PC-9 (cell line): ENCODE measurements at regions not wholly inside any gene's neighbourhood (a gene's known extent, or its start where the extent isn't known, plus 50 kb on each side); places are given as distances from the start of the nearest gene placed in this dataset.

Experiments
- BruUV-seq: library from RNA; stranded (reverse); fragments of 400-500 nt; replicated peaks from 2 replicates; lab custom pipeline; 2021; lab: Mats Ljungman, UMichigan
- CTCF ChIA-PET: fragments of 300-600 bp; sonication (Branson Sonifier 250); formaldehyde crosslinking; loops from one replicate; lab custom pipeline; 2022; ENCODE audit warnings: antibody characterized with exemption; lab: Charles Lee
- POLR2A ChIA-PET: fragments of 300-600 bp; sonication (Branson Sonifier 250); formaldehyde crosslinking; loops from one replicate; lab custom pipeline; 2022; ENCODE audit warnings: antibody characterized with exemption; ENCODE audit not compliant: unreplicated experiment; lab: Charles Lee
- DNase-seq, 2 experiments: peaks; one replicate each; pipeline versions ENCODE4 v3.0.0 to v3.0.0-alpha.2; 2015 to 2022; ENCODE audit warnings: mixed read lengths in 1 of 2
- H2AFZ ChIP-seq: fragments of 200-600 bp; sonication (generic); 2 replicates; pipeline ENCODE4 v1.8.1; 2017; ENCODE audit warnings: antibody characterized with exemption
- H3F3A ChIP-seq: fragments of 200-600 bp; sonication (generic); 2 replicates; pipeline ENCODE4 v1.8.1; 2017; ENCODE audit warnings: antibody characterized with exemption, mild to moderate bottlenecking, low read depth; ENCODE audit not compliant: insufficient read depth
- H3K27ac ChIP-seq: fragments of 200-600 bp; sonication (generic); 2 replicates; pipeline ENCODE4 v1.6.1; 2016; ENCODE audit warnings: mixed run types
- H3K27me3 ChIP-seq: fragments of 200-600 bp; sonication (generic); 2 replicates; pipeline ENCODE4 v1.6.1; 2016; ENCODE audit warnings: low read depth, mixed run types; ENCODE audit not compliant: insufficient read depth
- H3K36me3 ChIP-seq: fragments of 200-600 bp; sonication (generic); 2 replicates; pipeline ENCODE4 v1.6.1; 2016; ENCODE audit warnings: low read depth, mixed run types
- H3K4me1 ChIP-seq: fragments of 200-600 bp; sonication (generic); replicated peaks from 2 replicates; pipeline ENCODE4 v1.6.1; 2016; ENCODE audit warnings: mixed run types; ENCODE audit not compliant: insufficient read depth
- H3K4me2 ChIP-seq: fragments of 200-600 bp; sonication (generic); 2 replicates; pipeline ENCODE4 v1.6.1; 2017; ENCODE audit warnings: mixed run types
- H3K4me3 ChIP-seq: fragments of 200-600 bp; sonication (generic); 2 replicates; pipeline ENCODE4 v1.6.1; 2016; ENCODE audit warnings: mixed run types
- H3K79me2 ChIP-seq: fragments of 200-600 bp; sonication (generic); 2 replicates; pipeline ENCODE4 v1.6.1; 2017; ENCODE audit warnings: low read depth, mixed run types
- H3K9me2 ChIP-seq: fragments of 200-600 bp; sonication (generic); 2 replicates; pipeline ENCODE4 v1.8.1; 2017; ENCODE audit warnings: mild to moderate bottlenecking; ENCODE audit not compliant: insufficient read depth
- H3K9me3 ChIP-seq: fragments of 200-600 bp; sonication (generic); 2 replicates; pipeline ENCODE4 v1.8.1; 2016; ENCODE audit warnings: low read depth; ENCODE audit not compliant: insufficient read depth
- H4K20me1 ChIP-seq: fragments of 200-600 bp; sonication (generic); 2 replicates; pipeline ENCODE4 v1.8.1; 2017; ENCODE audit not compliant: insufficient read depth
- EZH2 ChIP-seq: fragments of 200-600 bp; sonication (generic); IDR thresholded peaks from 2 replicates; pipeline ENCODE4 v1.8.0; 2017; ENCODE audit warnings: antibody characterized with exemption, low read depth
- intact Hi-C: fragments of 100-400 bp; cut with micrococcal nuclease; formaldehyde crosslinking; loops from one replicate; pipeline ENCODE4 v1.10.0; 2022; ENCODE audit not compliant: unreplicated experiment
- TF ChIP-seq, protein P1 (sequence below): fragments of 200-600 bp; sonication (generic); conservative IDR thresholded peaks from 2 replicates; pipeline ENCODE4 v1.6.1; 2017; ENCODE audit warnings: mixed run types, antibody characterized with exemption, mild to moderate bottlenecking, moderate library complexity

- Histone ChIP-seq H2AFZ (no peak overlapping the region), H3K79me2 (no peaks in the 10 kb centered on the region), H3K36me3 (no peaks in the 10 kb centered on the region), H3K27me3 (peaks cover 52% of the 10 kb centered on the region), H3K4me1 (no peaks in the 10 kb centered on the region), H3K9me2 (no peaks in the 10 kb centered on the region), H3K4me3 (no peak overlapping the region), H3F3A (no peaks in the 10 kb centered on the region), H3K4me2 (no peak overlapping the region), H4K20me1 (no peaks in the 10 kb centered on the region), H3K9me3 (no peaks in the 10 kb centered on the region), H3K27ac (no peak overlapping the region)
- no peak for DNase-seq
- TF ChIP-seq EZH2: no peak
- TF ChIP-seq, protein P1, sequence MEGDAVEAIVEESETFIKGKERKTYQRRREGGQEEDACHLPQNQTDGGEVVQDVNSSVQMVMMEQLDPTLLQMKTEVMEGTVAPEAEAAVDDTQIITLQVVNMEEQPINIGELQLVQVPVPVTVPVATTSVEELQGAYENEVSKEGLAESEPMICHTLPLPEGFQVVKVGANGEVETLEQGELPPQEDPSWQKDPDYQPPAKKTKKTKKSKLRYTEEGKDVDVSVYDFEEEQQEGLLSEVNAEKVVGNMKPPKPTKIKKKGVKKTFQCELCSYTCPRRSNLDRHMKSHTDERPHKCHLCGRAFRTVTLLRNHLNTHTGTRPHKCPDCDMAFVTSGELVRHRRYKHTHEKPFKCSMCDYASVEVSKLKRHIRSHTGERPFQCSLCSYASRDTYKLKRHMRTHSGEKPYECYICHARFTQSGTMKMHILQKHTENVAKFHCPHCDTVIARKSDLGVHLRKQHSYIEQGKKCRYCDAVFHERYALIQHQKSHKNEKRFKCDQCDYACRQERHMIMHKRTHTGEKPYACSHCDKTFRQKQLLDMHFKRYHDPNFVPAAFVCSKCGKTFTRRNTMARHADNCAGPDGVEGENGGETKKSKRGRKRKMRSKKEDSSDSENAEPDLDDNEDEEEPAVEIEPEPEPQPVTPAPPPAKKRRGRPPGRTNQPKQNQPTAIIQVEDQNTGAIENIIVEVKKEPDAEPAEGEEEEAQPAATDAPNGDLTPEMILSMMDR: no peak
- intact Hi-C loops: no loop called here
- CTCF ChIA-PET: no interaction called here
- POLR2A ChIA-PET: no interaction called here
- BruUV-seq: no TSS peak
Measured at GRCh38 chr16:50953290-50953689, 197.8 kb downstream of the SALL1 start.

GRCh38 chr16:50950955-50951354 lies 200.1 kb downstream of the SALL1 start:
- peaks cover 45% of the 10 kb centered on the region for H3K27me3 ChIP-seq
- H3K4me1 ChIP-seq: no peaks in the 10 kb centered on the region
- no peak overlapping the region for H3K4me3 ChIP-seq
- no TSS peak for BruUV-seq
- no peak for TF ChIP-seq EZH2
- TF ChIP-seq, protein P1: no peak
- H3K9me2 ChIP-seq: no peaks in the 10 kb centered on the region
- H3F3A ChIP-seq: no peaks in the 10 kb centered on the region
- no peaks in the 10 kb centered on the region for H4K20me1 ChIP-seq
- no peaks in the 10 kb centered on the region for H3K79me2 ChIP-seq
- intact Hi-C loops: no loop called here
- ChIA-PET CTCF (no interaction called here), POLR2A (no interaction called here)
- no peaks in the 10 kb centered on the region for H3K9me3 ChIP-seq
- DNase-seq: no peak
- H3K4me2 ChIP-seq: no peak overlapping the region
- no peaks in the 10 kb centered on the region for H3K36me3 ChIP-seq
- H3K27ac ChIP-seq: no peak overlapping the region
- no peak overlapping the region for H2AFZ ChIP-seq

GRCh38 chr16:50948268-50948930 lies 202.7 kb downstream of the SALL1 start:
- Histone ChIP-seq H4K20me1 (no peaks in the 10 kb centered on the region), H3K9me2 (no peaks in the 10 kb centered on the region), H3K9me3 (no peaks in the 10 kb centered on the region), H3K36me3 (no peaks in the 10 kb centered on the region), H3K79me2 (no peaks in the 10 kb centered on the region), H3K4me2 (no peak overlapping the region), H3K27me3 (peaks cover 45% of the 10 kb centered on the region), H3K4me1 (no peaks in the 10 kb centered on the region), H3F3A (no peaks in the 10 kb centered on the region), H2AFZ (no peak overlapping the region), H3K27ac (no peak overlapping the region), H3K4me3 (no peak overlapping the region)
- TF ChIP-seq, protein P1: no peak
- TF ChIP-seq EZH2: no peak
- ChIA-PET CTCF (no interaction called here), POLR2A (no interaction called here)
- intact Hi-C loops: no loop called here
- no peak for DNase-seq
- no TSS peak for BruUV-seq
